ENCODE measurements at regions not wholly inside any gene's neighbourhood (a gene's known extent, or its start where the extent isn't known, plus 50 kb on each side); places are given as distances from the start of the nearest gene placed in this dataset.
"Not testable (repeated sequence)": the region's sequence is repeated elsewhere in the genome, so short reads cannot be mapped to it uniquely, and the experiment has no call there.

DNA sequence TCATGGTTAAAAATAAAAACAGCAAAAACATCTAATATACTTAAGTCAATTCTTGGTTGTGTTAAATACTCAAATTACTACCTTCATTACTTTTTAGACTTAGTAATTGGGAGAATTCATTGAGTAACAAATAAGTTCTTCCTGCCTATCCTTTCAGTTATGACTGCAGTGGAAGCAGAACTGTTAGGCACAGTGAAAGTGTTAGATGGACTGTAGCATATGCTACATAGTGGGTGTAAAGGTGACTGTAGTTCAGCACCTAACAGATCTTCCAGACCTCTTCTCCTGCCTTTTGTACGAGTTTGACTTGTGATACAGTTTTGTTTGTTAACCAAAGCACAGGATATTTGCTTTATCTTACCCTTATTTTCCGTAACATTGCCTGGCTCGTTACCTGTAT lies 143.4 kb downstream of the KDM5D start:
- H3K27me3 ChIP-seq (ENCODE audit: insufficient read depth, poor library complexity, severe bottlenecking): no peaks in the 10 kb centered on the region
- no peaks in the 10 kb centered on the region for H3K9me3 ChIP-seq (ENCODE audit: severe bottlenecking)
- TF ChIP-seq, protein P1, sequence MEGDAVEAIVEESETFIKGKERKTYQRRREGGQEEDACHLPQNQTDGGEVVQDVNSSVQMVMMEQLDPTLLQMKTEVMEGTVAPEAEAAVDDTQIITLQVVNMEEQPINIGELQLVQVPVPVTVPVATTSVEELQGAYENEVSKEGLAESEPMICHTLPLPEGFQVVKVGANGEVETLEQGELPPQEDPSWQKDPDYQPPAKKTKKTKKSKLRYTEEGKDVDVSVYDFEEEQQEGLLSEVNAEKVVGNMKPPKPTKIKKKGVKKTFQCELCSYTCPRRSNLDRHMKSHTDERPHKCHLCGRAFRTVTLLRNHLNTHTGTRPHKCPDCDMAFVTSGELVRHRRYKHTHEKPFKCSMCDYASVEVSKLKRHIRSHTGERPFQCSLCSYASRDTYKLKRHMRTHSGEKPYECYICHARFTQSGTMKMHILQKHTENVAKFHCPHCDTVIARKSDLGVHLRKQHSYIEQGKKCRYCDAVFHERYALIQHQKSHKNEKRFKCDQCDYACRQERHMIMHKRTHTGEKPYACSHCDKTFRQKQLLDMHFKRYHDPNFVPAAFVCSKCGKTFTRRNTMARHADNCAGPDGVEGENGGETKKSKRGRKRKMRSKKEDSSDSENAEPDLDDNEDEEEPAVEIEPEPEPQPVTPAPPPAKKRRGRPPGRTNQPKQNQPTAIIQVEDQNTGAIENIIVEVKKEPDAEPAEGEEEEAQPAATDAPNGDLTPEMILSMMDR (IDR thresholded peaks at IDR 0.05; ENCODE audit: poor library complexity, severe bottlenecking): no peak
- H3K36me3 ChIP-seq (ENCODE audit: low read depth): peaks cover 91% of the 10 kb centered on the region
- no peak overlapping the region for H3K27ac ChIP-seq (ENCODE audit: poor library complexity, severe bottlenecking)
- no peaks in the 10 kb centered on the region for H3K4me1 ChIP-seq (ENCODE audit: insufficient read depth, poor library complexity, severe bottlenecking)
- DNase-seq (ENCODE audit: low spot score) (no peak), ATAC-seq (ENCODE audit: low read depth) (no peak)
- H3K4me3 ChIP-seq (ENCODE audit: severe bottlenecking): no peak overlapping the region

GRCh38 chrY:19600711-19601110 lies 143.8 kb downstream of the KDM5D start:
- H3K36me3 ChIP-seq (ENCODE audit: low read depth): peaks cover 91% of the 10 kb centered on the region
- DNase-seq (ENCODE audit: low spot score) (no peak), ATAC-seq (ENCODE audit: low read depth) (peak; percentile 62; the same call in 2 of the 3 replicates)
- H3K9me3 ChIP-seq (ENCODE audit: severe bottlenecking): no peaks in the 10 kb centered on the region
- no peaks in the 10 kb centered on the region for H3K27me3 ChIP-seq (ENCODE audit: insufficient read depth, poor library complexity, severe bottlenecking)
- TF ChIP-seq, protein P1 (IDR thresholded peaks at IDR 0.05; ENCODE audit: poor library complexity, severe bottlenecking): no peak
- no peak overlapping the region for H3K27ac ChIP-seq (ENCODE audit: poor library complexity, severe bottlenecking)
- no peaks in the 10 kb centered on the region for H3K4me1 ChIP-seq (ENCODE audit: insufficient read depth, poor library complexity, severe bottlenecking)
- H3K4me3 ChIP-seq (ENCODE audit: severe bottlenecking): no peak overlapping the region

GRCh38 chrY:19590235-19590634 lies 154.3 kb downstream of the KDM5D start:
- Histone ChIP-seq H3K27me3 (ENCODE audit: insufficient read depth, poor library complexity, severe bottlenecking) (no peaks in the 10 kb centered on the region), H3K27ac (ENCODE audit: poor library complexity, severe bottlenecking) (no peak overlapping the region), H3K9me3 (ENCODE audit: severe bottlenecking) (no peaks in the 10 kb centered on the region), H3K4me3 (ENCODE audit: severe bottlenecking) (no peak overlapping the region), H3K36me3 (ENCODE audit: low read depth) (peaks cover 89% of the 10 kb centered on the region), H3K4me1 (ENCODE audit: insufficient read depth, poor library complexity, severe bottlenecking) (no peaks in the 10 kb centered on the region)
- TF ChIP-seq, protein P1 (IDR thresholded peaks at IDR 0.05; ENCODE audit: poor library complexity, severe bottlenecking): no peak
- DNase-seq (ENCODE audit: low spot score) (no peak), ATAC-seq (ENCODE audit: low read depth) (no peak)

- Histone ChIP-seq H3K9me3 (ENCODE audit: severe bottlenecking) (no peaks in the 10 kb centered on the region), H3K36me3 (ENCODE audit: low read depth) (peaks cover 84% of the 10 kb centered on the region), H3K27me3 (ENCODE audit: insufficient read depth, poor library complexity, severe bottlenecking) (no peaks in the 10 kb centered on the region), H3K4me1 (ENCODE audit: insufficient read depth, poor library complexity, severe bottlenecking) (no peaks in the 10 kb centered on the region), H3K27ac (ENCODE audit: poor library complexity, severe bottlenecking) (no peak overlapping the region), H3K4me3 (ENCODE audit: severe bottlenecking) (no peak overlapping the region)
- DNase-seq (ENCODE audit: low spot score): no peak
- ATAC-seq (ENCODE audit: low read depth): no peak
- TF ChIP-seq, protein P1 (IDR thresholded peaks at IDR 0.05; ENCODE audit: poor library complexity, severe bottlenecking): no peak
Measured at GRCh38 chrY:19589664-19590063, 154.9 kb downstream of the KDM5D start.

GRCh38 chrY:19587311-19587710 lies 157.2 kb downstream of the KDM5D start:
- peaks cover 63% of the 10 kb centered on the region for H3K36me3 ChIP-seq (ENCODE audit: low read depth)

DNA sequence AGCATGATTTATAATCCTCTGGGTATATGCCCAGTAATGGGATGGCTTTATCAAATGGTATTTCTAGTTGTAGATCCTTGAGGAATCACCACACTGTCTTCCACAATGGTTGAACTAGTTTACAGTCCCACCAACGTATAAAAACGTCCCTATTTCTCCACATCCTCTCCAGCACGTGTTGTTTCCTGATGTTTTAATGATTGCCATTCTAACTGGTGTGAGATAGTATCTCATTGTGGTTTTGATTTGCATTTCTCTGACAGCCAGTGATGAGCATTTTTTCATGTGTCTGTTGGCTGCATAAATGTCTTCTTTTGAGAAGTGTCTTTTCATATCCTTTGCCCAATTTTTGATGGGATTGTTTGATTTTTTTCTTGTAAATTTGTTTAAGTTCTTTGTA lies 163.5 kb downstream of the KDM5D start:
- H3K27me3 ChIP-seq (ENCODE audit: insufficient read depth, poor library complexity, severe bottlenecking); ATAC-seq (ENCODE audit: low read depth); H3K4me3 ChIP-seq (ENCODE audit: severe bottlenecking); DNase-seq (ENCODE audit: low spot score); H3K9me3 ChIP-seq (ENCODE audit: severe bottlenecking); H3K4me1 ChIP-seq (ENCODE audit: insufficient read depth, poor library complexity, severe bottlenecking); H3K27ac ChIP-seq (ENCODE audit: poor library complexity, severe bottlenecking): not testable (repeated sequence)
- peaks cover 39% of the 10 kb centered on the region for H3K36me3 ChIP-seq (ENCODE audit: low read depth)

More at GRCh38 chrY:19587311-19587710, 157.2 kb downstream of the KDM5D start:
- DNase-seq (ENCODE audit: low spot score) (no peak), ATAC-seq (ENCODE audit: low read depth) (no peak)
- Histone ChIP-seq H3K4me3 (ENCODE audit: severe bottlenecking) (no peak overlapping the region), H3K27me3 (ENCODE audit: insufficient read depth, poor library complexity, severe bottlenecking) (no peaks in the 10 kb centered on the region), H3K27ac (ENCODE audit: poor library complexity, severe bottlenecking) (no peak overlapping the region), H3K4me1 (ENCODE audit: insufficient read depth, poor library complexity, severe bottlenecking) (no peaks in the 10 kb centered on the region), H3K9me3 (ENCODE audit: severe bottlenecking) (no peaks in the 10 kb centered on the region)
- TF ChIP-seq, protein P1 (IDR thresholded peaks at IDR 0.05; ENCODE audit: poor library complexity, severe bottlenecking): no peak
